ENCODE measurements at regions not wholly inside any gene's neighbourhood (a gene's known extent, or its start where the extent isn't known, plus 50 kb on each side); places are given as distances from the start of the nearest gene placed in this dataset.

DNA sequence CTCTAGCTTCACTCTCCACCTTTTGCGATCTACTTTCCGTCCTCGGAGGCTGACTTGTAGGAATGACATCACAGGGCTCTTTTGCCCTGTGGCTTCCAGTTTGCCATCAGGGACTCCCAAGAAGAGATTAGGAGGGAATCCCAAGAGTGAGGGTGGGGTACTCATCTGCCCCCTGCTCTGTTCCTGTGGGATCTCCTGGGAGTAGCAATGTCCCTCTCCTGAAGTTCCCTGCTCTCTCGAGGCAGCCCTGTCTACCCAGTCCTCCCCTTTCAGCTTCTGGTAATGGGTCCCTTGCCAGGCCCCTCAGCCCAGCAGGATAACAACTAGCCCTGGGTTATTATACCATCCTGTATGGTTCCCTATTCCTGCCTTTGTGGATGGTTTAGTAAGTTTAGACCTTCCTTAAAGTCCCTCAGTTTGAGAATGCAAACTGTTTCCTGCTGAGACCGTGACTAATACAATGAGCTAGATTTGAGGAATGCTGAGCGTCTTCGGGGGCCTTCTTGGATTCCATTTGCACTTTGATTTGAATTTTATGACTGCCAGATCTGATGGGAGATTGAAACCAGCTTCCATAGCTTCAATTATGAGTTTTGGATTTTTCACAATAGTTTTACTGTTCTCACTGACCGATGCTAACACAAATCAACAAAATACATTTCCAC is 73.7 kb upstream of the IPO5 start:
- no peak for TF ChIP-seq CTCF (conservative IDR thresholded peaks at IDR 0.05; ENCODE audit: low read depth in 2 of 2)
- TF ChIP-seq POLR2AphosphoS5 (IDR thresholded peaks at IDR 0.05; ENCODE audit: low read depth) = no peak
- TF ChIP-seq EZH2 (IDR thresholded peaks at IDR 0.05; ENCODE audit: low read depth, unreplicated experiment) = no peak
- TF ChIP-seq STAT1 (IDR thresholded peaks at IDR 0.05; ENCODE audit: unreplicated experiment) = no peak
